Smooth muscle cell (in vitro differentiated cells): ENCODE measurements at regions not wholly inside any gene's neighbourhood (a gene's known extent, or its start where the extent isn't known, plus 50 kb on each side); places are given as distances from the start of the nearest gene placed in this dataset.

Experiments used
- DNase-seq: peaks from one replicate; lab custom pipeline; 2025; ENCODE audit not compliant: unreplicated experiment; lab: John Stamatoyannopoulos, UW
- H2AFZ ChIP-seq: fragments of 200-600 bp; sonication (generic); 2 replicates; pipeline ENCODE4 v1.6.0; 2016; ENCODE audit warnings: antibody characterized with exemption, low read depth, mild to moderate bottlenecking
- H3F3A ChIP-seq: fragments of 200-600 bp; sonication (generic); 2 replicates; pipeline ENCODE4 v1.6.0; 2017; ENCODE audit warnings: antibody characterized with exemption, low read depth
- H3K27ac ChIP-seq: fragments of 200-600 bp; sonication (generic); 2 replicates; pipeline ENCODE4 v1.5.1; 2016; ENCODE audit warnings: low read depth, mild to moderate bottlenecking
- H3K27me3 ChIP-seq: fragments of 200-600 bp; sonication (generic); 2 replicates; pipeline ENCODE4 v1.6.1; 2016; ENCODE audit warnings: low read depth, mild to moderate bottlenecking
- H3K36me3 ChIP-seq: fragments of 200-600 bp; sonication (generic); 2 replicates; pipeline ENCODE4 v1.5.1; 2016; ENCODE audit warnings: low read depth
- H3K4me1 ChIP-seq: fragments of 200-600 bp; sonication (generic); 2 replicates; pipeline ENCODE4 v1.5.1; 2016; ENCODE audit warnings: low read depth
- H3K4me2 ChIP-seq: fragments of 200-600 bp; sonication (generic); 2 replicates; pipeline ENCODE4 v1.6.0; 2016; ENCODE audit warnings: mild to moderate bottlenecking
- H3K4me3 ChIP-seq: fragments of 200-600 bp; sonication (generic); 2 replicates; pipeline ENCODE4 v1.5.1; 2016; ENCODE audit warnings: mild to moderate bottlenecking
- H3K79me2 ChIP-seq: fragments of 200-600 bp; sonication (generic); 2 replicates; pipeline ENCODE4 v1.6.0; 2016; ENCODE audit warnings: low read depth, mild to moderate bottlenecking
- H3K9ac ChIP-seq: fragments of 200-600 bp; sonication (generic); 2 replicates; pipeline ENCODE4 v1.6.0; 2016; ENCODE audit warnings: low read depth
- H3K9me3 ChIP-seq: fragments of 200-600 bp; sonication (generic); replicated peaks from 2 replicates; pipeline ENCODE4 v1.5.1; 2016; ENCODE audit warnings: low read depth
- H4K20me1 ChIP-seq: fragments of 200-600 bp; sonication (generic); 2 replicates; pipeline ENCODE4 v1.6.0; 2016; ENCODE audit warnings: low read depth
- CTCF ChIP-seq: fragments of 200-600 bp; sonication (generic); IDR thresholded peaks from 2 replicates; pipeline ENCODE4 v1.5.1; 2017; ENCODE audit warnings: borderline replicate concordance, mild to moderate bottlenecking, antibody characterized with exemption; ENCODE audit not compliant: insufficient read depth, poor library complexity, severe bottlenecking
- WGBS: methylation state at CpG from one replicate; pipeline ENCODE4 v1.1.7; 2016; ENCODE audit warnings: low lambda C conversion rate; 5-methylcytosine and 5-hydroxymethylcytosine counted together

GRCh38 chr11:103825469-103825868, 211.0 kb upstream of the DDI1 start:
- TF ChIP-seq CTCF = no peak
- H3K4me2 ChIP-seq = no peak overlapping the region
- H4K20me1 ChIP-seq = no peaks in the 10 kb centered on the region
- H3K79me2 ChIP-seq = no peaks in the 10 kb centered on the region
- H3K36me3 ChIP-seq = no peaks in the 10 kb centered on the region
- H3K4me3 ChIP-seq = no peak overlapping the region
- no peak overlapping the region for H3K27ac ChIP-seq
- no peaks in the 10 kb centered on the region for H3K4me1 ChIP-seq
- H3K9me3 ChIP-seq = no peaks in the 10 kb centered on the region
- H2AFZ ChIP-seq = no peak overlapping the region
- DNase-seq = no peak
- no peaks in the 10 kb centered on the region for H3K27me3 ChIP-seq
- WGBS = 98% methylated on average over 2 of the region's 2 CpGs
- H3F3A ChIP-seq = no peaks in the 10 kb centered on the region
- H3K9ac ChIP-seq = no peak overlapping the region

- H3K4me1 ChIP-seq = no peaks in the 10 kb centered on the region
- no peak overlapping the region for H3K4me2 ChIP-seq
- TF ChIP-seq CTCF = no peak
- no peak overlapping the region for H3K9ac ChIP-seq
- peak overlapping the region; percentile 50 for H2AFZ ChIP-seq
- no peaks in the 10 kb centered on the region for H3F3A ChIP-seq
- no peaks in the 10 kb centered on the region for H3K79me2 ChIP-seq
- H3K36me3 ChIP-seq = no peaks in the 10 kb centered on the region
- no peak overlapping the region for H3K4me3 ChIP-seq
- H3K9me3 ChIP-seq = no peaks in the 10 kb centered on the region
- H4K20me1 ChIP-seq = no peaks in the 10 kb centered on the region
- DNase-seq = no peak
- 92% methylated on average over 1 of the region's 1 CpG for WGBS
- H3K27me3 ChIP-seq = no peaks in the 10 kb centered on the region
- no peak overlapping the region for H3K27ac ChIP-seq
These were observed 209.6 kb upstream of the DDI1 start for GRCh38 chr11:103826856-103827255.

GRCh38 chr11:103829596-103829995, 206.8 kb upstream of the DDI1 start:
- no peak overlapping the region for H3K4me3 ChIP-seq
- no peak for TF ChIP-seq CTCF
- H3K79me2 ChIP-seq = no peaks in the 10 kb centered on the region
- H2AFZ ChIP-seq = no peak overlapping the region
- no peaks in the 10 kb centered on the region for H3K36me3 ChIP-seq
- H3K4me2 ChIP-seq = no peak overlapping the region
- no peaks in the 10 kb centered on the region for H3K9me3 ChIP-seq
- DNase-seq = no peak
- no peaks in the 10 kb centered on the region for H4K20me1 ChIP-seq
- WGBS = 92% methylated on average over 4 of the region's 4 CpGs
- H3K27ac ChIP-seq = no peak overlapping the region
- H3F3A ChIP-seq = no peaks in the 10 kb centered on the region
- no peaks in the 10 kb centered on the region for H3K4me1 ChIP-seq
- H3K27me3 ChIP-seq = no peaks in the 10 kb centered on the region
- H3K9ac ChIP-seq = no peak overlapping the region

- Histone ChIP-seq H3F3A (no peaks in the 10 kb centered on the region), H3K9ac (no peak overlapping the region), H3K27me3 (no peaks in the 10 kb centered on the region), H3K27ac (no peak overlapping the region), H3K9me3 (no peaks in the 10 kb centered on the region), H3K36me3 (no peaks in the 10 kb centered on the region), H3K4me3 (no peak overlapping the region), H3K4me1 (no peaks in the 10 kb centered on the region), H2AFZ (no peak overlapping the region), H4K20me1 (no peaks in the 10 kb centered on the region), H3K4me2 (no peak overlapping the region), H3K79me2 (no peaks in the 10 kb centered on the region)
- no peak for DNase-seq
- WGBS = 33% methylated on average over 1 of the region's 1 CpG
- no peak for TF ChIP-seq CTCF
These were observed 206.2 kb upstream of the DDI1 start for GRCh38 chr11:103830205-103830604.
